ENCODE measurements at regions not wholly inside any gene's neighbourhood (a gene's known extent, or its start where the extent isn't known, plus 50 kb on each side); places are given as distances from the start of the nearest gene placed in this dataset.

GRCh38 chr20:48309293-48309692 is 518.5 kb downstream of the PREX1 start:
- H3K36me3 ChIP-seq (ENCODE audit: insufficient read depth, low read length, poor library complexity, severe bottlenecking): no peaks in the 10 kb centered on the region
- intact Hi-C loops (cut with micrococcal nuclease; ENCODE audit: unreplicated experiment): no loop called here
- H3K4me3 ChIP-seq (ENCODE audit: low read depth, low read length, poor library complexity, severe bottlenecking): no peak overlapping the region
- no peaks in the 10 kb centered on the region for H3K9me3 ChIP-seq (ENCODE audit: low read depth, low read length, poor library complexity, severe bottlenecking)
- DNase-seq (ENCODE audit: low spot score): no peak
- no peak overlapping the region for H3K27ac ChIP-seq (ENCODE audit: low read depth, low read length, poor library complexity, severe bottlenecking)
- TF ChIP-seq CTCF (conservative IDR thresholded peaks at IDR 0.05; ENCODE audit: low read depth, low read length) (no peak), EZH2 (IDR thresholded peaks at IDR 0.05; ENCODE audit: borderline replicate concordance, low read depth, low read length, poor library complexity, severe bottlenecking) (no peak)
- CTCF ChIA-PET: no interaction called here
- peaks cover 15% of the 10 kb centered on the region for H3K27me3 ChIP-seq (replicated peaks; ENCODE audit: insufficient read depth, low read depth, low read length, poor library complexity)
- POLR2A ChIA-PET (ENCODE audit: low non-redundant PET): no interaction called here
- no TSS peak for BruUV-seq (replicated peaks)
- no peaks in the 10 kb centered on the region for H3K4me1 ChIP-seq (ENCODE audit: insufficient read depth, low read length, poor library complexity, severe bottlenecking)

- H3K4me1 ChIP-seq (ENCODE audit: insufficient read depth, low read length, poor library complexity, severe bottlenecking): no peaks in the 10 kb centered on the region
- peaks cover 19% of the 10 kb centered on the region for H3K27me3 ChIP-seq (replicated peaks; ENCODE audit: insufficient read depth, low read depth, low read length, poor library complexity)
- no peaks in the 10 kb centered on the region for H3K36me3 ChIP-seq (ENCODE audit: insufficient read depth, low read length, poor library complexity, severe bottlenecking)
- H3K27ac ChIP-seq (ENCODE audit: low read depth, low read length, poor library complexity, severe bottlenecking): no peak overlapping the region
- no peaks in the 10 kb centered on the region for H3K9me3 ChIP-seq (ENCODE audit: low read depth, low read length, poor library complexity, severe bottlenecking)
- CTCF ChIA-PET: no interaction called here
- DNase-seq (ENCODE audit: low spot score): no peak
- H3K4me3 ChIP-seq (ENCODE audit: low read depth, low read length, poor library complexity, severe bottlenecking): no peak overlapping the region
- POLR2A ChIA-PET (ENCODE audit: low non-redundant PET): no interaction called here
- intact Hi-C loops (cut with micrococcal nuclease; ENCODE audit: unreplicated experiment): no loop called here
- BruUV-seq (replicated peaks): no TSS peak
- TF ChIP-seq EZH2 (IDR thresholded peaks at IDR 0.05; ENCODE audit: borderline replicate concordance, low read depth, low read length, poor library complexity, severe bottlenecking): no peak
These were observed 518.9 kb downstream of the PREX1 start for GRCh38 chr20:48308882-48309281.

GRCh38 chr20:48308232-48308781 is 519.5 kb downstream of the PREX1 start:
- POLR2A ChIA-PET (ENCODE audit: low non-redundant PET): no interaction called here
- Histone ChIP-seq H3K36me3 (ENCODE audit: insufficient read depth, low read length, poor library complexity, severe bottlenecking) (no peaks in the 10 kb centered on the region), H3K4me3 (ENCODE audit: low read depth, low read length, poor library complexity, severe bottlenecking) (no peak overlapping the region), H3K27ac (ENCODE audit: low read depth, low read length, poor library complexity, severe bottlenecking) (no peak overlapping the region), H3K4me1 (ENCODE audit: insufficient read depth, low read length, poor library complexity, severe bottlenecking) (no peaks in the 10 kb centered on the region), H3K9me3 (ENCODE audit: low read depth, low read length, poor library complexity, severe bottlenecking) (no peaks in the 10 kb centered on the region), H3K27me3 (replicated peaks; ENCODE audit: insufficient read depth, low read depth, low read length, poor library complexity) (peaks cover 21% of the 10 kb centered on the region)
- DNase-seq (ENCODE audit: low spot score): no peak
- TF ChIP-seq EZH2 (IDR thresholded peaks at IDR 0.05; ENCODE audit: borderline replicate concordance, low read depth, low read length, poor library complexity, severe bottlenecking) (no peak), CTCF (conservative IDR thresholded peaks at IDR 0.05; ENCODE audit: low read depth, low read length) (no peak)
- no TSS peak for BruUV-seq (replicated peaks)
- intact Hi-C loops (cut with micrococcal nuclease; ENCODE audit: unreplicated experiment): no loop called here
- CTCF ChIA-PET: no interaction called here

GRCh38 chr20:48307277-48307676 is 520.5 kb downstream of the PREX1 start:
- ChIA-PET POLR2A (ENCODE audit: low non-redundant PET) (no interaction called here), CTCF (no interaction called here)
- H3K4me1 ChIP-seq (ENCODE audit: insufficient read depth, low read length, poor library complexity, severe bottlenecking): no peaks in the 10 kb centered on the region
- no peak for DNase-seq (ENCODE audit: low spot score)
- H3K9me3 ChIP-seq (ENCODE audit: low read depth, low read length, poor library complexity, severe bottlenecking): no peaks in the 10 kb centered on the region
- intact Hi-C loops (cut with micrococcal nuclease; ENCODE audit: unreplicated experiment): no loop called here
- no peaks in the 10 kb centered on the region for H3K36me3 ChIP-seq (ENCODE audit: insufficient read depth, low read length, poor library complexity, severe bottlenecking)
- BruUV-seq (replicated peaks): no TSS peak
- H3K27me3 ChIP-seq (replicated peaks; ENCODE audit: insufficient read depth, low read depth, low read length, poor library complexity): peaks cover 21% of the 10 kb centered on the region
- no peak overlapping the region for H3K4me3 ChIP-seq (ENCODE audit: low read depth, low read length, poor library complexity, severe bottlenecking)
- TF ChIP-seq EZH2 (IDR thresholded peaks at IDR 0.05; ENCODE audit: borderline replicate concordance, low read depth, low read length, poor library complexity, severe bottlenecking) (no peak), CTCF (conservative IDR thresholded peaks at IDR 0.05; ENCODE audit: low read depth, low read length) (no peak)
- H3K27ac ChIP-seq (ENCODE audit: low read depth, low read length, poor library complexity, severe bottlenecking): no peak overlapping the region

All from A673 (cell line).